GM21737 (cell line): ENCODE measurements at regions not wholly inside any gene's neighbourhood (a gene's known extent, or its start where the extent isn't known, plus 50 kb on each side); places are given as distances from the start of the nearest gene placed in this dataset.
"Not testable (repeated sequence)": the region's sequence is repeated elsewhere in the genome, so short reads cannot be mapped to it uniquely, and the experiment has no call there.

Source experiments
- ATAC-seq: cut with Tn5 transposase; IDR thresholded peaks from one replicate; pipeline ENCODE4 v1.9.1; 2021; ENCODE audit warnings: mild to moderate bottlenecking, moderate library complexity; ENCODE audit not compliant: unreplicated experiment

DNA sequence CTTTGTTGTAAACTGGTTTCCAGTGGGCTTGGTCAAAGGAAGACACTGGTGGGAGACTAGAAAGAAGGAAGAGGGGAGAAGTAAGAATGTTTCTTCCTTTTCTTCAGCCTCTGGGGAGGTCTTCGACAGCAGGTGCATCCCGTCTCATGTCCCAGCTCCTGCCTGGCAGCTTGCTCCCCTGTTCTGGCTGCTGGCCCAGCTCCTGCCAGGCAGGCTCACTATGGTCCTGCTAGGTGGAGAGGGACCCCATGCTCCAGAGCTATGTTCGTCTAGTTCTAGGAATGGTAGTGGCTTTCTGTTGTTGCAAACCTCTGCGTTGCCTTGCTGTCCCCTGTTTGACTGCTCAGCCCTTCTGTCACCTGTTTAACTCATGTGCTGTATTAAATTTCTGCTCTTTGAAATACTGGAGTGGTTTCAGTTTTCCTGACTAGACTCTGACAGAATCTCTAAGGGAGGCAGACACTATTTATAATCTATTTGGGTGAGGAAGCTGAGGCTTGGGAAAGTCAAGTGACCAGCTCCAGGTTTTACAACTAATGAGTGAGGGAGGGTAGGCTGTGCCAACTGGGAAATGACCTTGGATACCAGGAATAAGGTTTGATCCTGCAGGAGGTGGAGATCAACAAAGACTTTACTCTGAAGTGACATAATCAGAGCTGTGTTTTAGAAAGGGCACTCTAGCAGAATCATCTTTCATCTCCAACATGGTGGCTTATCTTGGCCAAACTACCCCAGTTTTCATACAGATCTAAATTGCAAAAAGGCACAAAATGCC lies 94.7 kb upstream of the DDHD1 start:
- ATAC-seq: no peak

DNA sequence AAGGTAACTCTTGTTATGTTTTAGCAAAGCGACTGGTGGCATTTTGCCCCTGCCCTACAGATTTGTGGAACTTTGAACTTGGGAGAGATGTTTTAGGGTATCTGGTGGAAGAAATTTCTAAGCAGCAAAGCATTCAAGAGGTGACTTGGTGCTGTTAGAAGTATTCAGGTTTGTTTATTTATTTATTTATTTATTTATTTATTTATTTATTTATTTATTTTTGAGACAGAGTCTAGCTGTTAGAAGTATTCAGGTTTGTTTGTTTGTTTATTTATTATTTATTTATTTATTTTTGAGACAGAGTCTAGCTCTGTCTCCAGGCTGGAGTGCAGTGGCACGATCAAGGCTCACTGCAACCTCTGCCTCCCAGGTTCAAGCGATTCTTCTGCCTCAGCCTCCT lies 89.8 kb upstream of the DDHD1 start:
- not testable (repeated sequence) for ATAC-seq

DNA sequence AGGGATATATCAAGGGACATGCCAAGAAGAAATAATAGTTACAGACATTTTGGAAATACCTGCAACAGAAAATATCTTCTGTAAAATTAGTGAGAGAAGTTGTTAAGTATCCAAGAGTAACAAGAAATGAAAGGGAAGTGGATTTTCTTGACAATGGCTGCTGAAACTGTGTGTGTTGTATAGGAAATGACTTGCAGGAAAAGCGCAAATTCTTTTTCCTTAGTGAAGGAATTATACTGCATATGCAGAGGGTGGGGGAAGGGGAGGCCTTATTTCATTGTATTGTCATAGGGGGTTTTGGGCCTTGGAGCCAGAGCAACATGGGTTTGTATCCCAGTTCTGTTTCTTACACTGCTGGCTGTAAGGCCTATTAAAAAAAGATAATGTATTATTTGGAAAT lies 84.4 kb upstream of the DDHD1 start:
- ATAC-seq: no peak

DNA sequence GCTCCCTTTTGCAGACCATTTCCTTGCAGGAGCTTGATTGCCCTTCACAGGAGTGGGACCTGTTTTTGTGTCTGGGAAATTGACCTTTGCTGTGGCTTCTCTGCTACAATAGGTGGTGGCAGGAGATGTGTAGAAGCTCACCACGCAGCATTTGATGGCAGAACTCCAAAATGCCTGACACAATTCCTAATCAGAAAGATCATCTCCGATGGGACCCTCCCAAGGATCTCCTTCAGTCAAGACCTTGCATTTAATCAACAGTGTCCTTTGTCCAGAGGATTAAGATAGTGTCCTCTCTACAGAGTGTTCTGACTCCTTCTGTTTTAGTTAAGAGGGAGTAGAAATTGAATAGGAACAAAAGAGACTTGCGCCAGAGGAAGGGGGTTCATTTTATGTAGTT lies 83.6 kb upstream of the DDHD1 start:
- ATAC-seq: no peak

DNA sequence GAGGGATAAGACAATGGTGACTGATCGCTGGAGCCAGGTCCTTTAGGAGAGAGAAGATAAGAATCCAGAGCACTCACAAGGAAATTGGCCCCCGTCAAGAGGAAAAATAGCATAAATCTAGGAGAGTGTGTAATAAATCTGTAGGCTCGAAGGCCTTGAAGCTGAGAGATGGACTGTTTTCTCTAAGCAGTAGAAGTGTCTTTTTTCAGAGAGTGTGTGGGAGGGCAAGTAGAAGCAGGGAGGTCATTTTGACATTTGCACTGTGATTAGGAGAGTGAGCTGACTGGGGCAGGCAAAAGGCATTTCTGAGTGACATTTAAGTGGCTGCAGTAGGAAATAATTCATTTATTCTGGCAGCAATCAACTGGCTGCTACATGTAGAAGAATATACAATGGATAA lies 78.0 kb upstream of the DDHD1 start:
- no peak for ATAC-seq

DNA sequence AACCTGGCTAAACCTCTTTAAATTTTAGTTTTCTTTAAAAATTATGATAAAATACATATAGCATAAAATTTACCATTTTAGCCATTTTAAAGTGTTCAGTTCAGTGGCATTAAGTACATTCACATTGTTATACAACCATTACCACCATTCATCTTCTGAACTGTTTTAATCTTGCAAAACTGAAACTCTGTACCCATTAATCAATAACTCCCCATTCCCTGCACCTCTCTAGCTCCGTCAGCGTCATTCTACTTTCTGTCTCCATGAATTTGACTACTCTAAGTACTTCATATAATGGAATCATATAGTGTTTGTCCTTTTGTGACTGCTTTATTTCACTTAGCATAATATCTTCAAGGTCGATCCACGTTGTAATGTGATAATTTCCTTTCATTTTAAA lies 75.8 kb upstream of the DDHD1 start:
- no peak for ATAC-seq

DNA sequence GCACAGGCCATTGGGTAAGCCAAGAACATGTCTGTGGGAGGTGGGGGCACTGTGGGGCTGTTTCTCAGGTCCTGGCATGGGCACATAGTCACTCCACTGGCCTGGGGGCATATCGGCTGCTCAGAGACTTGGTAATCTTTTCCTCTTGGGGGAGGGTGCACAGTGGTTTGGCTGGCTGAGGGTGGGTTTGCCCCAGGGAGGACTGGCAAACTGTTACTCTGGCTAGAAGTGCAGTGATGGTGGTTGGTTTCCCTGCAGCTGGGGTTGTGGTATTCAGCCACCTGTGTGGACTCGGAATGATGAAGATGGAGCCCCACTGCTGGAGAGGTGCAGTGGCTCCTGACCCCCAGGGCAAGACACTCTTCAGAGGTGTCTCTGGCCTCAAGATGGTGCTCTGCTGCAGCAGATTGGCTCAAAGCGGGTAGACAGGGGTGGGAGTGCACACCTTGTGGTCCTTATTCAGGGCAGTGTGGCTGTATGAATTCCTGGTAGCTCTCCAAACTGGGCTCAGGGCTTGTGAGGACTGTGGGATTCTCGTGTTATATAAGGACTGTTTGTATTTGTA lies 74.1 kb upstream of the DDHD1 start:
- no peak for ATAC-seq

DNA sequence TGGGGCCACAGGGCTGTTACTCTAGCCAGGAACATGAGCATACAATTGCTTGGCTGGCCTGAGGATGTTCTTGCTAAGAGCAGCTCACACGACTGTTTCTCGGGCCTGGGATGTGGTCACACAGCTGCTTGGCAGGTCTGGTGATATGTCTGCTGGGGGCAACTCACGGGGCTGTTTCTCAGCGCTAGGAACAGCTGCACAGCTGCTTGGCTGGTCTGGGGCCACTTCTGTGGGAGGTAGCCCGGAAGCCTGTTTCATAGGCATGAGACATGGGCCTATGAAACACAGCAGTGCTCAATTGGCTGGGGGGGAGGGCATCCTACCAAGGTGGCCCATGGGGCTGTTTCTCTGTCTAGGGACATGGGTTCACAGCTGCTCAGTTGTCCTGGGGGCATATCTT lies 73.4 kb upstream of the DDHD1 start:
- no peak for ATAC-seq

DNA sequence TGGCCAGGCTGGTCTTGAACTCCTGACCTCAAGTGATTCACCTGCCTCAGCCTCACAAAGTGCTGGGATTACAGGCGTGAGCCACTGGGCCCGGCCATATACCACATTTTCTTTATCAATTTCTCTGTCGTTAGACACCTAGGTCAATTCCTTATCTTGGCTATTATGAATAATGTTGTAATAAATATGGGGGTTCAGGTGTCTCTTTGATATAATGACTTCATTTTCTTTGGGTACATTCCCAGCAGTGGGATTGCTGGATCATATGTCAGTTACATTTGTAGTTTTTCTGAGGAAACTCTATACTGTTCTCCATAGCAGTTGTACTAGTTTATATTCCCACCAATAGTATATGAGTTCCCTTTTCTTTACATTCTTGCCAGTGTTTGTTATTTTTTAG lies 67.8 kb upstream of the DDHD1 start:
- ATAC-seq: no peak

DNA sequence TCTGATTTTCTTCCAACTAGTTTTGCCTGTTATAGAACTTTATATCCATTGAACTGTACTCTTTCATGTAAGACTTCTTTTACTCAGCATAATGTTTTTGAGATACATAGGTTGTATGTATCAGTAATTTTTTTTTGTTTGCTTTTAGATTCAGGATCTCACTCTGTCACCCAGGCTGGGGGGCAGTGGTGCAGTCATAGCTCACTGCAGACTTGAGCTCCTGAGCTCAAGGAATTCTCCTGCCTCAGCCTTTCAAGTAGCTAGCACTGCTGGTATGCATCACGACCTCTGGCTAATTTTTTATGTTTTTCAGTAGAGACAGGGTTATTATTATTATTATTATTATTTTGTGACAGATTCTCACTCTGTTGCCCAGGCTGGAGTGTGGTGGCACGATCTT lies 65.0 kb upstream of the DDHD1 start:
- ATAC-seq: no peak

DNA sequence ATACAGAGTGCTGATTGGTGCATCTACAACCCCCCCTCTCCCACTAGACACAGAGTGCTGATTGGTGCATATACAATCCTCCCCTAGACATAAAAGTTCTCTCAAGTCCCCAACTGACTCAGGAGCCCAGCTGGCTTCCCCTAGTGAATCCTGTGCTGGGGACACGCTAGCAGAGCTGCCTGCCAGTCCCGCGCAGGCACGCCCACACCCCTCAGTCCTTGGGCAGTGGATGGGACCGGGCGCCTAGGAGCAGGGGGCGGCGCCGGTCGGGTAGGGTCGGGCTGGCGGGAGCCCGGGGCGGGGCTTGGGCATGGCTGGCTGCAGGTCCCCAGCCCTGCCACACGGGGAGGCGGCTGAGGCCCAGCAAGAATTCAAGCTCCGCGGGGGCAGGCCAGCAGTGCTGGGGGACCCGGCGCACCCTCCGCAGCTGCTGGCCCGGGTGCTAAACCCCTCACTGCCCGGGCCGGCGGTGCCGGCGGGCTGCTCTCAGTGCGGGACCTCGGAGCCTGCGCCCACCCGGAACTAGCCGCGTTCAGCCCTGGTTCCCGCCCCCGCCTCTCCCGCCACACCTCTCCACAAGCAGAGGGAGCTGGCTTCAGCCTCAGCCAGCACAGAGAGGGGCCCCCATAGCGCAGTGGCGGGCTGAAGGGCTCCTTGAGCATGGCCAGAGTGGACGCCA lies 64.3 kb upstream of the DDHD1 start:
- peak; percentile 100 for ATAC-seq

DNA sequence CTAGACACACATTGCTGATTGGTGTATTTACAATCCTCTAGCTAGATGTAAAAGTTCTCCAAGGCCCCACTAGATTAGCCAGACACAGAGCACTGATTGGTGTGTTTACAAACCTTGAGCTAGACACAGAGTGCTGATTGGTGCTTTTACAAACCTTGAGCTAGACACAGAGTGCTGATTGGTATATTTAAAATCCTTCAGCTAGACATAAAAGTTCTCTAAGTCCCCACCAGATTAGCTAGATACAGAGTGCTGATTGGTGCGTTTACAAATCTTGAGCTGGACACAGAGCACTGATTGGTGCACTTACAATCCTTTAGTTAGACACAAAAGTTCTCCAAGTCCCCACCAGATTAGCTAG lies 63.8 kb upstream of the DDHD1 start:
- ATAC-seq: not testable (repeated sequence)

DNA sequence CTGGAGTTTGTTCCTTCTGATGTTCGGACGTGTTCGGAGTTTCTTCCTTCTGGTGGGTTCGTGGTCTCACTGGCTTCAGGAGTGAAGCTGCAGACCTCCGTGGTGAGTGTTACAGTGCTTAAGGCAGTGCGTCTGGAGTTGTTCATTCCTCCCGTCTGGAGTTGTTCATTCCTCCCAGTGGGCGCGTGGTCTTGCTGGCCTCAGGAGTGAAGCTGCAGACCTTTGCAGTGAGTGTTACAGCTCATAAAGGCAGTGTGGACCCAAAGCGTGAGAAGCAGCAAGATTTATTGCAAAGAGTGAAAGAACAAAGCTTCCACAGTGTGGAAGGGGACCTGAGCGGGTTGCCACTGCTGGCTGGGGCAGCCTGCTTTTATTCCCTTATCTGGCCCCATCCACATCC lies 63.4 kb upstream of the DDHD1 start:
- ATAC-seq: not testable (repeated sequence)

DNA sequence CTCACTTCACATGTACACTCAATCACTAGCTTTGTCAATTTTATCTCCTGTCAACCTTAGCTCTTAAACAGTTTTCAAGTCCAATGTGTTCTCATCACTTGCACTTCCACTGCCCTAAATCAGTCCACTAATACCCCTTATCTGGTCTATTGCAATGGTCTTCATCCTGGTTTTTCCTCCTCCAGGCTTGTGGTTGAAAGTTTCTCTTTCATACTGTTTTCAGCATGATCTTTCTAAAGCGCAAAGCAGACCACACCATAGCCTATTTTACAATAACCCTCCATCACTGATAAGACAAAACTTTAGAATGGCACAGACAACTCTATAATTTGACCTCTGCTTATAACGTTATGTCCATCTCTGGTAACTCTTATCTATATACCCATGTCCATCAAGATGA lies 62.0 kb upstream of the DDHD1 start:
- no peak for ATAC-seq

DNA sequence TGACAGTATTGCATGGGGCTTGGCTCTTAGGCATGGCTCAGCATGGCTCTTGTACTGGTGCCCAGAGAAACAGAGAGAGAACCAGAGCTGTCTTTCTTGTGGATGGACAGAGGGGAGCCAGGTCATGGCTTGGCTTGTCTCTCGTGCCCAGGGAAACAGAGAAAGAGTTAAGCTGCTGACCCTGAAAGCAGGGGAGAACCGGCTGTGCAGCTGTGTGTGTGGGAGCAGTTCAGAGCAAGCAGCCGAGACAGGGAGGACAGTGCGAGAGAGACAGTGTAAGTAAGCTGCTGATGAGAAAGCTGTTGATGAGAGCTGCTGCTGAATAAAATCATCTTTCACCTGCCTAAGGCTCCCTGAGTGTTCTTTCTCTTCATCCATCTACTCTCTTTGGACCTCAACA lies 61.3 kb upstream of the DDHD1 start:
- no peak for ATAC-seq

DNA sequence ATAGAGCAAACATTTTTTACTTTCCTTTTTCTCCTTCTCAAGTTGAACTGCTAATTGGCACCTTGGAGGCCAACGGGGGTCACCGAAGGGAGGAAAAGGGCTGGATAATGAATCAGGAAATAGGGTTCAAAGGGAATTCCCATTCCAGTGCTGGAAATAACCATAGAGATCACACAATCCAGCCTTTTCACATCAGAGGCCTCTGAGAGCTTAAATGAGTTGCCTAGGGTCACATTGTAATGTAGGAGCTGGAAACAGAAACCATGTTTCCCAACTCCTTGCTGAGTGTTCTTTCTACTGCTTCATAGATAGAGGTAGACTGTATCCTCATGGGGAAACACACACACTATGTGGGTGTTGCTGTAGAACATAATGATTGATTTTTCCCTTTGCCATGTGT lies 60.6 kb upstream of the DDHD1 start:
- ATAC-seq: no peak

DNA sequence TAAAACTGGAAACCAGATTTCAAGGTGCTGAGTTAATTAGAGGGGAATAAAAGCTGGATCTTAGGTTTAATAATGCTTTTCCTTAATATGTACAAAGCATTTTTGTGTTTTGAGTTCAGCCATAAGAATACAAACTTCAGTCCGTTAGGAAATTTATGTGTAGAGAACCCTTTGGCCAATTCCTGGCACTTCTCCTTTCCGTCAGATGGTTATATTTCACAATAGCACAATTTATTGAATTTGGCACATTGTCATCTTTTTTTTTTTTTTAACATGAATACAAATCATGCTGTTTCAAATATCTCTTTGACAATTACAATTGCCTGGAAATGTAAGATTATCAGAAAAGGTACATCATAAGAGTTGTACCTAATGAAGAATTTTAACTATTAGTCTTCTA lies 56.2 kb upstream of the DDHD1 start:
- ATAC-seq: no peak
